B cell (primary cell): ENCODE measurements at regions not wholly inside any gene's neighbourhood (a gene's known extent, or its start where the extent isn't known, plus 50 kb on each side); places are given as distances from the start of the nearest gene placed in this dataset.

Experiments
- ATAC-seq: fragments of 200-7000 bp; cut with Tn5 transposase; one replicate; pipeline ENCODE4 v1.10.0; 2021; ENCODE audit warnings: low read depth, mild to moderate bottlenecking, moderate number of reproducible peaks, moderate library complexity
- CTCF ChIA-PET: fragments of 350-600 bp; sonication (Branson Sonifier 250); formaldehyde crosslinking; loops from one replicate; lab custom pipeline; 2021; ENCODE audit warnings: antibody characterized with exemption, inconsistent platforms; lab: Charles Lee
- POLR2A ChIA-PET: fragments of 350-600 bp; sonication (Branson Sonifier 250); formaldehyde crosslinking; loops from one replicate; lab custom pipeline; 2021; ENCODE audit warnings: antibody characterized with exemption; lab: Charles Lee
- DNase-seq: peaks from one replicate; pipeline ENCODE4 v3.0.0; 2013
- H2AFZ ChIP-seq: 2 replicates; pipeline ENCODE4 v1.6.1; 2012; ENCODE audit warnings: mild to moderate bottlenecking, low read depth, low read length; ENCODE audit not compliant: insufficient read depth, poor library complexity, severe bottlenecking
- H3K27ac ChIP-seq, 2 donors: 1 replicate in 1 of 2; 2 replicates in 1 of 2; pipeline ENCODE4 v1.5.1; 2012 to 2013; ENCODE audit warnings: low read length in 2 of 2, mild to moderate bottlenecking in 2 of 2, moderate library complexity in 1 of 2
- H3K27me3 ChIP-seq, 4 experiments: fragments of 200-600 bp in 1 of 4; sonication (generic) in 1 of 4; replicated peaks in 1 of 4; 1 replicate in 2 of 4; 2 replicates in 2 of 4; pipeline versions ENCODE4 v1.6.1 to v1.7.0; 2013 to 2016; ENCODE audit warnings: low read length in 3 of 4, mild to moderate bottlenecking in 2 of 4, mixed read lengths in 1 of 4, moderate library complexity in 1 of 4; ENCODE audit not compliant: insufficient read depth in 4 of 4, control insufficient read depth in 3 of 4; ENCODE audit errors: control extremely low read depth in 1 of 4
- H3K36me3 ChIP-seq, 2 experiments: replicated peaks in 1 of 2; 1 replicate in 1 of 2; 2 replicates in 1 of 2; pipeline versions ENCODE4 v1.6.1 to v1.7.1; 2013; ENCODE audit warnings: low read length in 1 of 2; ENCODE audit not compliant: insufficient read depth in 2 of 2, control insufficient read depth in 1 of 2; ENCODE audit errors: control extremely low read depth in 1 of 2, extremely low read depth in 1 of 2
- H3K4me1 ChIP-seq, 2 donors: fragments of 200-600 bp in 1 of 2; sonication (generic) in 1 of 2; 1 replicate in 1 of 2; 2 replicates in 1 of 2; pipeline versions ENCODE4 v1.5.1 to v1.6.1; 2013 to 2017; ENCODE audit warnings: low read length in 2 of 2; ENCODE audit not compliant: control insufficient read depth in 2 of 2, insufficient read depth in 2 of 2
- H3K4me2 ChIP-seq: replicated peaks from 2 replicates; pipeline ENCODE3; 2012; ENCODE audit warnings: mild to moderate bottlenecking, low read depth, low read length; ENCODE audit not compliant: poor library complexity, severe bottlenecking
- H3K4me3 ChIP-seq, 5 experiments: fragments of 200-600 bp in 1 of 5; sonication (generic) in 1 of 5; 1 replicate in 3 of 5; 2 replicates in 2 of 5; pipeline versions ENCODE4 v1.5.1 to v1.7.0; 2011 to 2016; ENCODE audit warnings: low read length in 4 of 5, mild to moderate bottlenecking in 4 of 5, low read depth in 2 of 5, control low read depth in 1 of 5, moderate library complexity in 1 of 5; ENCODE audit not compliant: insufficient read depth in 1 of 5; ENCODE audit errors: control extremely low read depth in 1 of 5, extremely low read depth in 1 of 5
- H3K79me2 ChIP-seq: fragments of 200-600 bp; sonication (generic); one replicate; pipeline ENCODE4 v1.6.0; 2016; ENCODE audit warnings: low read length; ENCODE audit not compliant: control insufficient read depth, insufficient read depth
- H3K9ac ChIP-seq: fragments of 200-600 bp; sonication (generic); 2 replicates; pipeline ENCODE4 v1.6.1; 2017; ENCODE audit warnings: mild to moderate bottlenecking, low read length, moderate library complexity
- H3K9me3 ChIP-seq, 3 donors: one replicate each; pipeline versions ENCODE4 v1.6.1 to v1.7.1; 2013; ENCODE audit warnings: low read length in 2 of 3; ENCODE audit not compliant: control insufficient read depth in 2 of 3, insufficient read depth in 1 of 3; ENCODE audit errors: control extremely low read depth in 1 of 3
- H4K20me1 ChIP-seq: 2 replicates; pipeline ENCODE4 v1.6.0; 2012; ENCODE audit warnings: mild to moderate bottlenecking, low read length; ENCODE audit not compliant: insufficient read depth, control insufficient read depth, poor library complexity, severe bottlenecking
- H3K27ac Mint-ChIP-seq: one replicate; pipeline ENCODE4 v1.8.0; 2021; ENCODE audit warnings: mixed read lengths
- H3K27me3 Mint-ChIP-seq: one replicate; pipeline ENCODE4 v1.8.0; 2021; ENCODE audit warnings: mixed read lengths
- H3K4me1 Mint-ChIP-seq: one replicate; pipeline ENCODE4 v1.8.0; 2021; ENCODE audit warnings: mixed read lengths
- H3K4me3 Mint-ChIP-seq: one replicate; pipeline ENCODE4 v1.8.0; 2021; ENCODE audit warnings: mixed read lengths
- H3K9me3 Mint-ChIP-seq: one replicate; pipeline ENCODE4 v1.8.0; 2022; ENCODE audit warnings: mixed read lengths; ENCODE audit not compliant: insufficient read depth
- EZH2 ChIP-seq: IDR thresholded peaks from 2 replicates; pipeline ENCODE4 v1.6.1; 2012; ENCODE audit warnings: borderline replicate concordance, low read depth, mild to moderate bottlenecking, moderate library complexity, low read length; ENCODE audit not compliant: insufficient read depth, poor library complexity, severe bottlenecking
- WGBS: methylation state at CpG from one replicate; pipeline ENCODE4 v1.1.5; 2013; ENCODE audit warnings: missing lambda C conversion rate; ENCODE audit not compliant: insufficient coverage; 5-methylcytosine and 5-hydroxymethylcytosine counted together
- intact Hi-C: fragments of 100-400 bp; cut with micrococcal nuclease; formaldehyde crosslinking; loops from one replicate; pipeline ENCODE4 v1.10.0; 2022
- TF ChIP-seq, protein P1 (sequence below): fragments of 200-600 bp; IDR thresholded peaks from one replicate; pipeline ENCODE4 v1.8.0; 2022; ENCODE audit warnings: antibody characterized with exemption, mild to moderate bottlenecking

DNA sequence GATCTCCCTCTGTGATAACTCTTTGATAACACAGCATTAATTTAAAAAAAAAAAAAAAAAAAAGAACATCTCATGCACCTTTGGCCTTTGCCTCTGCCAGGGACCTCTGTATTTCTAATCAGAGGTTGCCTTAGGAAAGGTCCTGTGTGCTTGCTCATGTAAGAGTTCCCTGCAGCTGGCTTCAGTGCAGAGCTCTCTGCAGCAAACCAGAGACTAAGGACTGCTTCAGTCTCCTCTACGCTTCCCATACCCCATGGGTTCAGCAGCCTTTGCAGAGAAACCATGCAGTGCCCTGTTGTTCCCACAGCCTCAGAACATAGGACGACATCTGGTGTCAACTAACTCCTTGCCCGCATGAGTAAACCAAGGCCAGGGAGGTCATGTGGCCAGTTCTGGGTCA is 236.6 kb upstream of the KLHL29 start:
- Mint-ChIP-seq H3K4me1 (no peaks in the 10 kb centered on the region), H3K27ac (no peak overlapping the region), H3K9me3 (no peaks in the 10 kb centered on the region), H3K4me3 (no peak overlapping the region), H3K27me3 (peaks cover 16% of the 10 kb centered on the region)
- no peaks in the 10 kb centered on the region for H3K9me3 ChIP-seq
- H3K27ac ChIP-seq = no peak overlapping the region
- H2AFZ ChIP-seq = no peak overlapping the region
- DNase-seq (no peak), ATAC-seq (no peak)
- no peaks in the 10 kb centered on the region for H3K36me3 ChIP-seq
- no peaks in the 10 kb centered on the region for H3K27me3 ChIP-seq
- TF ChIP-seq, protein P1, sequence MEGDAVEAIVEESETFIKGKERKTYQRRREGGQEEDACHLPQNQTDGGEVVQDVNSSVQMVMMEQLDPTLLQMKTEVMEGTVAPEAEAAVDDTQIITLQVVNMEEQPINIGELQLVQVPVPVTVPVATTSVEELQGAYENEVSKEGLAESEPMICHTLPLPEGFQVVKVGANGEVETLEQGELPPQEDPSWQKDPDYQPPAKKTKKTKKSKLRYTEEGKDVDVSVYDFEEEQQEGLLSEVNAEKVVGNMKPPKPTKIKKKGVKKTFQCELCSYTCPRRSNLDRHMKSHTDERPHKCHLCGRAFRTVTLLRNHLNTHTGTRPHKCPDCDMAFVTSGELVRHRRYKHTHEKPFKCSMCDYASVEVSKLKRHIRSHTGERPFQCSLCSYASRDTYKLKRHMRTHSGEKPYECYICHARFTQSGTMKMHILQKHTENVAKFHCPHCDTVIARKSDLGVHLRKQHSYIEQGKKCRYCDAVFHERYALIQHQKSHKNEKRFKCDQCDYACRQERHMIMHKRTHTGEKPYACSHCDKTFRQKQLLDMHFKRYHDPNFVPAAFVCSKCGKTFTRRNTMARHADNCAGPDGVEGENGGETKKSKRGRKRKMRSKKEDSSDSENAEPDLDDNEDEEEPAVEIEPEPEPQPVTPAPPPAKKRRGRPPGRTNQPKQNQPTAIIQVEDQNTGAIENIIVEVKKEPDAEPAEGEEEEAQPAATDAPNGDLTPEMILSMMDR = no peak
- TF ChIP-seq EZH2 = no peak
- H3K4me3 ChIP-seq = no peak overlapping the region
- H3K4me2 ChIP-seq = no peak overlapping the region
- H3K4me1 ChIP-seq = no peaks in the 10 kb centered on the region
- intact Hi-C loops = no loop called here
- no peaks in the 10 kb centered on the region for H4K20me1 ChIP-seq
- ChIA-PET CTCF (no interaction called here), POLR2A (no interaction called here)
- 93% methylated on average over 3 of the region's 3 CpGs for whole genome bisulfite sequencing
- H3K9ac ChIP-seq = no peak overlapping the region
- H3K79me2 ChIP-seq = no peaks in the 10 kb centered on the region

- H3K4me3 Mint-ChIP-seq = no peak overlapping the region
- H3K4me1 Mint-ChIP-seq = no peaks in the 10 kb centered on the region
- H2AFZ ChIP-seq = no peak overlapping the region
- H3K27ac Mint-ChIP-seq = no peak overlapping the region
- no peaks in the 10 kb centered on the region for H3K9me3 Mint-ChIP-seq
- H3K79me2 ChIP-seq = no peaks in the 10 kb centered on the region
- no peaks in the 10 kb centered on the region for H3K9me3 ChIP-seq
- H4K20me1 ChIP-seq = no peaks in the 10 kb centered on the region
- no peaks in the 10 kb centered on the region for H3K36me3 ChIP-seq
- no peak for ATAC-seq
- intact Hi-C loops = no loop called here
- H3K9ac ChIP-seq = no peak overlapping the region
- H3K27me3 ChIP-seq = no peaks in the 10 kb centered on the region
- WGBS = no CpG with 5 or more reads among the region's 2 CpGs
- H3K4me2 ChIP-seq = no peak overlapping the region
- no peak overlapping the region for H3K4me3 ChIP-seq
- no peak for DNase-seq
- ChIA-PET CTCF (no interaction called here), POLR2A (no interaction called here)
- no peak for TF ChIP-seq EZH2
- TF ChIP-seq, protein P1 = no peak
- H3K4me1 ChIP-seq = no peaks in the 10 kb centered on the region
- peaks cover 14% of the 10 kb centered on the region for H3K27me3 Mint-ChIP-seq
- no peak overlapping the region for H3K27ac ChIP-seq
Measured at GRCh38 chr2:23149777-23150176, 235.2 kb upstream of the KLHL29 start.
